Stomach (tissue), 4 donors: ENCODE measurements at regions not wholly inside any gene's neighbourhood (a gene's known extent, or its start where the extent isn't known, plus 50 kb on each side); places are given as distances from the start of the nearest gene placed in this dataset.

Experiments used
- POLR2A ChIP-seq, 4 donors: fragments of 450-650 bp; IDR thresholded peaks; one replicate each; pipeline ENCODE4 v1.6.1; 2016; ENCODE audit warnings: antibody characterized with exemption in 4 of 4, control low read depth in 2 of 4, mild to moderate bottlenecking in 1 of 4, moderate library complexity in 1 of 4
- TF ChIP-seq, protein P1 (sequence below), 7 experiments: fragments of 450-650 bp in 4 of 7; fragments of 200-600 bp in 3 of 7; sonication (generic) in 3 of 7; IDR thresholded peaks; one replicate each; pipeline ENCODE4 v1.5.1; 2016 to 2019; ENCODE audit warnings: antibody characterized with exemption in 7 of 7, control low read depth in 2 of 7, mild to moderate bottlenecking in 1 of 7

DNA sequence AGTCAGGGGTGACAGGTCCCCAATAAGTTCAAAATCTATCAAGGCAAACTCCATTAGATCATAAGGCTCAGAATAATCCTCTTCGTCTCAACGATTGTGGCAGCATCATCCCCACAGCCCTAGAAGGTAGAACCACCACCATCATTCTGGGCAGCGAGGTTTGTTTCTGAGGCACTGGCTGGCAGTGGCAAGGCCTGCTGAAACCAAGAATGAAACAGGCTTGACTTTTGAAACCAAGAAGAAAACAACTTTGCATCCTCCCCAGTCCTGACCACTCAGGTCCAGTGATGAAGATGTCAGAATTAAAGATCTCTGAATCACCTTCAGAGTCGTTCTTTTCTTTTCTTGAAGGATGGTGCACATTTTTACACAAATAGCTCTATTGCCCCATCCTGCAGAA, 152.6 kb upstream of the SYT1 start:
- TF ChIP-seq, protein P1, sequence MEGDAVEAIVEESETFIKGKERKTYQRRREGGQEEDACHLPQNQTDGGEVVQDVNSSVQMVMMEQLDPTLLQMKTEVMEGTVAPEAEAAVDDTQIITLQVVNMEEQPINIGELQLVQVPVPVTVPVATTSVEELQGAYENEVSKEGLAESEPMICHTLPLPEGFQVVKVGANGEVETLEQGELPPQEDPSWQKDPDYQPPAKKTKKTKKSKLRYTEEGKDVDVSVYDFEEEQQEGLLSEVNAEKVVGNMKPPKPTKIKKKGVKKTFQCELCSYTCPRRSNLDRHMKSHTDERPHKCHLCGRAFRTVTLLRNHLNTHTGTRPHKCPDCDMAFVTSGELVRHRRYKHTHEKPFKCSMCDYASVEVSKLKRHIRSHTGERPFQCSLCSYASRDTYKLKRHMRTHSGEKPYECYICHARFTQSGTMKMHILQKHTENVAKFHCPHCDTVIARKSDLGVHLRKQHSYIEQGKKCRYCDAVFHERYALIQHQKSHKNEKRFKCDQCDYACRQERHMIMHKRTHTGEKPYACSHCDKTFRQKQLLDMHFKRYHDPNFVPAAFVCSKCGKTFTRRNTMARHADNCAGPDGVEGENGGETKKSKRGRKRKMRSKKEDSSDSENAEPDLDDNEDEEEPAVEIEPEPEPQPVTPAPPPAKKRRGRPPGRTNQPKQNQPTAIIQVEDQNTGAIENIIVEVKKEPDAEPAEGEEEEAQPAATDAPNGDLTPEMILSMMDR (IDR thresholded peaks at IDR 0.05) = no peak
- no peak for TF ChIP-seq POLR2A (IDR thresholded peaks at IDR 0.05)
